HCT116 (cell line): ENCODE measurements at regions not wholly inside any gene's neighbourhood (a gene's known extent, or its start where the extent isn't known, plus 50 kb on each side); places are given as distances from the start of the nearest gene placed in this dataset.

ENCODE experiments used
- ATF3 ChIP-seq: IDR thresholded peaks from 2 replicates; pipeline ENCODE4 v1.6.1; 2012
- CEBPB ChIP-seq: IDR thresholded peaks from 2 replicates; pipeline ENCODE4 v1.6.1; 2012; ENCODE audit warnings: low read depth
- EGR1 ChIP-seq: IDR thresholded peaks from 2 replicates; pipeline ENCODE4 v1.6.1; 2012; ENCODE audit warnings: low read depth
- EZH2 ChIP-seq: fragments of 200-600 bp; sonication (generic); IDR thresholded peaks from 2 replicates; pipeline ENCODE4 v1.6.1; 2017; ENCODE audit warnings: antibody characterized with exemption, mixed run types
- EZH2phosphoT487 ChIP-seq: fragments of 200-600 bp; IDR thresholded peaks from 2 replicates; pipeline ENCODE4 v1.6.1; 2018; ENCODE audit warnings: antibody characterized with exemption, borderline replicate concordance
- MAX ChIP-seq: IDR thresholded peaks from 2 replicates; pipeline ENCODE4 v1.6.1; 2012
- SIN3A ChIP-seq: IDR thresholded peaks from 2 replicates; pipeline ENCODE4 v1.6.1; 2012; ENCODE audit warnings: low read depth
- ZNF274 ChIP-seq: fragments of 200-500 bp; sonication (Bioruptor generic); IDR thresholded peaks from 2 replicates; pipeline ENCODE4 v1.6.1; 2014; ENCODE audit warnings: mild to moderate bottlenecking, low read depth, low read length, inconsistent platforms
- TF ChIP-seq, protein P1 (sequence below), 3 experiments: fragments of 200-600 bp in 1 of 3; sonication (generic) in 1 of 3; IDR thresholded peaks in 2 of 3; conservative IDR thresholded peaks in 1 of 3; 2 replicates each; pipeline ENCODE4 v1.5.1; 2012 to 2017; ENCODE audit warnings: low read depth in 2 of 3, low read length in 2 of 3, antibody characterized with exemption in 1 of 3, borderline replicate concordance in 1 of 3, control low read depth in 1 of 3, mild to moderate bottlenecking in 1 of 3, mixed read lengths in 1 of 3, mixed run types in 1 of 3, moderate library complexity in 1 of 3; ENCODE audit not compliant: insufficient read depth in 1 of 3
- TF ChIP-seq, protein P2 (sequence below): IDR thresholded peaks from 2 replicates; pipeline ENCODE4 v1.6.1; 2012; ENCODE audit warnings: low read depth

- TF ChIP-seq CEBPB (no peak), MAX (no peak), ZNF274 (no peak), ATF3 (no peak), SIN3A (no peak), EZH2phosphoT487 (no peak), EGR1 (no peak), EZH2 (no peak)
- TF ChIP-seq, protein P1, sequence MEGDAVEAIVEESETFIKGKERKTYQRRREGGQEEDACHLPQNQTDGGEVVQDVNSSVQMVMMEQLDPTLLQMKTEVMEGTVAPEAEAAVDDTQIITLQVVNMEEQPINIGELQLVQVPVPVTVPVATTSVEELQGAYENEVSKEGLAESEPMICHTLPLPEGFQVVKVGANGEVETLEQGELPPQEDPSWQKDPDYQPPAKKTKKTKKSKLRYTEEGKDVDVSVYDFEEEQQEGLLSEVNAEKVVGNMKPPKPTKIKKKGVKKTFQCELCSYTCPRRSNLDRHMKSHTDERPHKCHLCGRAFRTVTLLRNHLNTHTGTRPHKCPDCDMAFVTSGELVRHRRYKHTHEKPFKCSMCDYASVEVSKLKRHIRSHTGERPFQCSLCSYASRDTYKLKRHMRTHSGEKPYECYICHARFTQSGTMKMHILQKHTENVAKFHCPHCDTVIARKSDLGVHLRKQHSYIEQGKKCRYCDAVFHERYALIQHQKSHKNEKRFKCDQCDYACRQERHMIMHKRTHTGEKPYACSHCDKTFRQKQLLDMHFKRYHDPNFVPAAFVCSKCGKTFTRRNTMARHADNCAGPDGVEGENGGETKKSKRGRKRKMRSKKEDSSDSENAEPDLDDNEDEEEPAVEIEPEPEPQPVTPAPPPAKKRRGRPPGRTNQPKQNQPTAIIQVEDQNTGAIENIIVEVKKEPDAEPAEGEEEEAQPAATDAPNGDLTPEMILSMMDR (IDR thresholded peaks at IDR 0.05 in 2 of 3, conservative IDR thresholded peaks at IDR 0.05 in 1 of 3; ENCODE audit: borderline replicate concordance in 1 of 3, insufficient read depth in 1 of 3, low read depth in 2 of 3, low read length in 2 of 3) = no peak
- TF ChIP-seq, protein P2, sequence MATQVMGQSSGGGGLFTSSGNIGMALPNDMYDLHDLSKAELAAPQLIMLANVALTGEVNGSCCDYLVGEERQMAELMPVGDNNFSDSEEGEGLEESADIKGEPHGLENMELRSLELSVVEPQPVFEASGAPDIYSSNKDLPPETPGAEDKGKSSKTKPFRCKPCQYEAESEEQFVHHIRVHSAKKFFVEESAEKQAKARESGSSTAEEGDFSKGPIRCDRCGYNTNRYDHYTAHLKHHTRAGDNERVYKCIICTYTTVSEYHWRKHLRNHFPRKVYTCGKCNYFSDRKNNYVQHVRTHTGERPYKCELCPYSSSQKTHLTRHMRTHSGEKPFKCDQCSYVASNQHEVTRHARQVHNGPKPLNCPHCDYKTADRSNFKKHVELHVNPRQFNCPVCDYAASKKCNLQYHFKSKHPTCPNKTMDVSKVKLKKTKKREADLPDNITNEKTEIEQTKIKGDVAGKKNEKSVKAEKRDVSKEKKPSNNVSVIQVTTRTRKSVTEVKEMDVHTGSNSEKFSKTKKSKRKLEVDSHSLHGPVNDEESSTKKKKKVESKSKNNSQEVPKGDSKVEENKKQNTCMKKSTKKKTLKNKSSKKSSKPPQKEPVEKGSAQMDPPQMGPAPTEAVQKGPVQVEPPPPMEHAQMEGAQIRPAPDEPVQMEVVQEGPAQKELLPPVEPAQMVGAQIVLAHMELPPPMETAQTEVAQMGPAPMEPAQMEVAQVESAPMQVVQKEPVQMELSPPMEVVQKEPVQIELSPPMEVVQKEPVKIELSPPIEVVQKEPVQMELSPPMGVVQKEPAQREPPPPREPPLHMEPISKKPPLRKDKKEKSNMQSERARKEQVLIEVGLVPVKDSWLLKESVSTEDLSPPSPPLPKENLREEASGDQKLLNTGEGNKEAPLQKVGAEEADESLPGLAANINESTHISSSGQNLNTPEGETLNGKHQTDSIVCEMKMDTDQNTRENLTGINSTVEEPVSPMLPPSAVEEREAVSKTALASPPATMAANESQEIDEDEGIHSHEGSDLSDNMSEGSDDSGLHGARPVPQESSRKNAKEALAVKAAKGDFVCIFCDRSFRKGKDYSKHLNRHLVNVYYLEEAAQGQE = no peak
Observed at GRCh38 chrX:125744914-125745313, 421.2 kb downstream of the DCAF12L2 start.
